GM21717 (cell line): ENCODE measurements at regions not wholly inside any gene's neighbourhood (a gene's known extent, or its start where the extent isn't known, plus 50 kb on each side); places are given as distances from the start of the nearest gene placed in this dataset.
A peak's percentile ranks its signal among the peaks of the same experiment; 100 is the strongest.
"Not testable (repeated sequence)": the region's sequence is repeated elsewhere in the genome, so short reads cannot be mapped to it uniquely, and the experiment has no call there.

Source experiments
- ATAC-seq: cut with Tn5 transposase; IDR thresholded peaks from one replicate; pipeline ENCODE4 v1.9.1; 2021; ENCODE audit warnings: mild to moderate bottlenecking, moderate library complexity; ENCODE audit not compliant: unreplicated experiment

GRCh38 chr1:55310505-55310971, 95.4 kb upstream of the USP24 start:
- ATAC-seq = no peak

DNA sequence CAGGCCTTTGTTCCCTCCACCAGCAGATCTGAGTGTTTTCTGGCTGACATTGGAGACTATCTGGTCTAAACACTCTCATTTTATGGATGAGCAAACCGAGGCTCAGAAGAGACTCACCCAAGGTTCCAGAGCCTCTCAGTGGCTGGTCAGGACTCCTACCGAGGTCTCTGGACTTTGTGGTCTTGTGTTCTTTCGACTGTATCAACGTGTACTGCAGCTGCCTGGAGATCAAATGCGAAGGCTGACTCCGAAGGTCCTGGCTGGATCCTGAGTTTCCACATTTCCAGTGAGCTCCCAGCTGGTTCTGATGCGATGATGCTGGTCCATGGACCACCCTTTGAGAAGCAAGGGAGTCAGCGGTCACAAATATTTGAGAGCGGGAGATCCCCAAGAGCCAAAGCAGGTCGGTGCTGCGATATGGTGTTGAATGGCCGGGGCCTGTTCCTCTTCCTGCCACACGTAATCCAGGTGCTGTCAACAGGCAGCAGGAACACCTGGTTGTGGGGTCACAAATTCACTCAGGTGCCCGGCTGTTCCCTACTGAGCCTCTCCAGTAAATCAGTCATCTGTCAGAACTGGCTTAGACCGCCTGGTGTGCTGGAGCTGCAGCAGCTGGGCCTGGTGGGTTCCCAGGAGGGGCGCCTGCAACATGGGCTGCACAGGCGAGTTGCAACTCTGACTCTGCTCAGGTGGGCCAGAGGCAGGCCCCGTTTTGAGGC, 94.8 kb upstream of the USP24 start:
- no peak for ATAC-seq

DNA sequence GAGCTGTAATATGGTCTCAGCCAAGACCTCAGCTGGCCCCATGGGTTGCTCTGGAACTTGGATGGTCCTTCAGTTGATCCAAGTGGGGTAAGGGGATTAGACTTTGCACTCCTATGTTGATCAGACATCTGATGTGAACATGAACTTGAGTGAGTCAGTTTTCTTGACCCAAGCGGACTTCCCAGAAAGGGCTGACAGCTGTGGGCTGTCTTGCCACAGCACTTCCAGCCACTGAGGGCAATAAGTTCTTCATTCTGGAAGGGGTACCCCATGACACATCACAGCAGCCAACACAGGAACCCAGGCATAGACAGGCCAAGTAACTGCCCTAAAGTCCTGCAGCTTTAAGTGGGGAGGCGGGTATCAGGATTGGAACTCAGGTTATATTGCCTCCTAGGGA, 93.9 kb upstream of the USP24 start:
- no peak for ATAC-seq

GRCh38 chr1:55305735-55306134, 90.6 kb upstream of the USP24 start:
- ATAC-seq = no peak

- no peak for ATAC-seq
These were observed 89.1 kb upstream of the USP24 start for GRCh38 chr1:55304229-55304740.

DNA sequence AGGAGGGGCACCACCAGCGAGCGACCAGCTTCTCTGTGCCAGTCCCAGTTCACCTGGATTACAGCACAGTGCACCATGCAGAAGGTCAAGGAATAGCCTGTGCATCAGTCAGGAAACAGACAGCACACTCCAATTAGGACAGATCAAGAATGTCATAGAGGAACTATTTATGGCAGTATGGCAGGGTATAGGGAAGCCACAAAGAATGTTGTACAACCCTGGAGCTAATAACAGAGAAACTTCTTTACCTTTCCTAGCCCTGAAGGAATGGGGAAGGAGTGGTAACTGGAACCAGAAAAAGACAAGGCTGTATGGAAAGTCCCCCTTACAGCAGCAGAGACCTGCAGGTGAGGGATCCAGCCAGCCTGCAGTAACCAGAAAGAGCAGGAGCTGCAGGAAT, 87.8 kb upstream of the USP24 start:
- no peak for ATAC-seq

GRCh38 chr1:55301912-55302311, 86.7 kb upstream of the USP24 start:
- ATAC-seq = no peak

DNA sequence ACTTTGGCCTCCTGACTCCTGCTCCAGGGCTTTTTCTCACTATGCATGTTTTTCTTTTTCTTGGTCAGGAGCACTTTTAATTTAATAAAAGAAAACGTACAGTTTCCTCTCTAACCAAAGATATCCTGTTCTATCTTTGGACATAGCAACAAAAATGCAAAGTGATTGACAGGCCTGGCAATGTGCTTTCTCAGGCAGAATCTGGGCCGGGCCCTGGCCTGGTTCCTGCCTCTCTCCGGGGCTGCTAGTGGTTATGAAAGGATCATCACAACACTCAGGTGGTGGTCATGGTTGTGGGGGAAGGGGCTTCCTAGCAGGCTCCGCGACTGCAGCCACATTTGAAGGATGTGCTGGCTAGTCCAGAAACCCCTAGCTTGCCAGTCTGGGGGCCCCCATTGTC, 85.8 kb upstream of the USP24 start:
- ATAC-seq = no peak

- no peak for ATAC-seq
These were observed 83.2 kb upstream of the USP24 start for GRCh38 chr1:55298167-55298894.

GRCh38 chr1:55296247-55296646, 81.1 kb upstream of the USP24 start:
- ATAC-seq = not testable (repeated sequence)

GRCh38 chr1:55289614-55290013, 74.5 kb upstream of the USP24 start:
- no peak for ATAC-seq

DNA sequence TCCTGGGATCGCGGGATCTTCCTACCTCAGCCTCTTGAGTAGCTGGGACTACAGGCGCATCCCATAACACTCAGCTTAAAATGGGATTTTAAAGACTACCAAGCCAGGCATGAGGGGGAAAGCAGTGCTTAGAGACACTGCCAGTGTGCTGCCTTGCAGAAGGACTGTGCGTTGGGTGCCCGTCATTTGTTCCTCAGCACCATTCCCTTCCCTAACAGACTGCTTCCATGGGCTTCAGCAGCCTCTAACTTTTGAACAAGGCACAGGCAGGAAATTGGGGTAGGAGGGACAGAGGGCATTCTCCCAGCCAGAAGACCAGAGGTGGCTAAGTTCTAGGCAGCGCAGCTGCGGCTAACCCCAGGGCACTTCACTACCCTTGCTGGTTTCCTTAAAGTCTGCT, 73.9 kb upstream of the USP24 start:
- no peak for ATAC-seq

DNA sequence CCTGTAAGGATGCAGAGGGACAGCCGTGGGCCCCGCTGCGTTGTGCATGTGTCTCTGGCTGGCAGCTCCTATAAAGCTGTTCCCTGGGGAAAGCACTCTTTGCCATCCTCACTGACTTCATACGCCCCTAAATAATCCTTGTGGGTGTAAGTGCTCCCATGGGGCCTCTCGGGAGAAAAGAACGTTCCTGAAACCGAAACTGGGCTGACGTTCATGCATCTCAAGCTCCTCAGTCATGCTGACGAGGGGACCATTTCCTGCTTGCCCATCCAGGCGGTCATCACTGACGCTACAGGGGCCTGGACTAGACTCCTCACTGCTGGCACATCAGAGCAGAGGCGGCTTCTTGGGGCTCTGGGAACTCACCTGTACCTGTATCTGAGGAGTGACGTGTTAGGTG, 73.1 kb upstream of the USP24 start:
- peak; percentile 89 for ATAC-seq

GRCh38 chr1:55287723-55288122, 72.6 kb upstream of the USP24 start:
- ATAC-seq = peak; percentile 15

DNA sequence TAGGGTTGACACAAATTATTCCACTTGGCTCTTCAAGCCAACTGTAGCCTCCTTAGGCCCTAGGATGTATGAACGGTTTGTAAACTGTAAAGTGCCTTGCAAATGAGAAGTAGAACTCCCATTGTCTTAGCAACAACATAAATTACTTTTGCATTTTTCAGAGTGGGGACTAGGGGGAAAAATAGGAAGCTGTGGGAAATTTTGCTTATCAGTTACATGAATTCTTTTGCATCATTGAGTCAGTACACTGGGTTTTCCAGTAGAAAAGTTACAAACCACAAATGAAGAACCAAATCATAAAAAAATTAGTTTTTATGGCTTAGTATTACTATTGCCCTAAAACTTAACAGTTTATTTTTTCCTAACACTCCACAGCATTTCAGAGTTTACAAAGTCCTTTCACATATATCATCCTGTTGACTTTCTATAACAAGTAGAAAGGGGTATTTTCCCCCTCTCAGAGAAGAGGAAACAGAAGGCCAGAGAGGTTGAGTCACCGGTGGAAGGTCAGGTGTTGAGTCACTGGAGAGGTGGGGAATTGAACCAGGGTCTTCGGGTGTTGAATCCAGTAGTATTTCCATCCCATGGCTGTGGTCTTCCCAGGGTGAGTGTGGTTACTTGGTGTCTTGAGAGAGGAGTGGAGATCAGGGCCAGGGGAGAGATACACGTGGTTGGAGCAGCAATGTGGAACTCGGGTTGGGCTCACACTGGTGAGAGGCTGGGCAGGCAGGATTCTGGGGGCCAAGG, 71.9 kb upstream of the USP24 start:
- ATAC-seq = no peak

DNA sequence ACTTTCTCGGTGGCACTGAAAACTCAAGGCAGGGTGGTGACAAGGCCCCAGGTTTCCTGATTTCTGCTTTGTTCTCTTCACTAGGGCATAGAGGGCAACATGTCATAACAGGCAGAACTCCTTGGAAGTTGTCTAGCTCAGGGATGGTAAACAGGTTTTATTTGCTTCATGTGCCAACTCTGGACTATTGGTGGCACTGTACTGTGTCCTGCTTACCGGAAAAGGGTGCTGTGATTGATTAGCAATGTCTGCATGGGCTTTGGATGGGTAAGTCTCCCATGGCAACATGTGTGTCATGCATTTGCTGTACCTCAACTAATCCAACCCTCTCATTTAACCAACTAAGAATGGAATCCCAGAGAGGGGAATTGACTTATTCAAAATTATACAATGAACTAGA, 70.7 kb upstream of the USP24 start:
- ATAC-seq = no peak

DNA sequence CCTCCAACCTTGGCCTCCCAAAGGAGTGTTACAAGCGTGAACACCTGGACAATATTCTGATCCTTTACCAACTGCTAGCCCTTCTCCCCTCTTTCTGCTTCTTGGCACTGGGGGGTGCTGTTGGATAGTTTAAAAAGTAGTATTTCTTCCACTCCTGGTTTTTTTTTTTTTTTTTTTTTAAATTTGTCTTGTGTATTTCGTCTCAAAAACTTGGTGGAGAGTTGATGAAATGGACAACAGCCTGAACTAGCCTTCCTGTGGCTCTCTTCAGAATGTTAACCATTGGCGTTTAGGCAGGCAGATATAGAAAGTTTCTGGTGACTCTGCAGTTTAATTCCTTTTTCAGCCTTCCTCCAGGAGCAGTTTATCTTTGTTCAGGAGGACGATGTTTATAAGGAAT, 69.7 kb upstream of the USP24 start:
- ATAC-seq = no peak

DNA sequence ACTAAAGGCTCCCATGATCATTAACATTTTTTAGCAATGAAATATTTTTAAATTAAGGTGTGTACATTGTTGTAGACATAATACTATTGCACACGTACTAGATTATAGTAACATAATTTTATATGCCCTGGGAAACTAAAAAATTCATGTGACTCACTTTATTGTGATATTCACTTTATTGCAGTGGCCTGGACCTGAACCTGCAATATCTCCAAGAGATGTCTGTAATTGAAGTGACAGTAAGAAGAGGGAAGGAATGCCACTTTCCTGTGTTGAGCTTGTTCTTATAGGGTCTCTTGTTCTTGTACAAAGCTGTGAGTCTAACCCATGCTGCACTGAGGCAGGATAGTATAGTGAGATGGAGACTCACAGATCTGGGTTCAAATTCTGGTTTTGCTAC, 66.9 kb upstream of the USP24 start:
- no peak for ATAC-seq

DNA sequence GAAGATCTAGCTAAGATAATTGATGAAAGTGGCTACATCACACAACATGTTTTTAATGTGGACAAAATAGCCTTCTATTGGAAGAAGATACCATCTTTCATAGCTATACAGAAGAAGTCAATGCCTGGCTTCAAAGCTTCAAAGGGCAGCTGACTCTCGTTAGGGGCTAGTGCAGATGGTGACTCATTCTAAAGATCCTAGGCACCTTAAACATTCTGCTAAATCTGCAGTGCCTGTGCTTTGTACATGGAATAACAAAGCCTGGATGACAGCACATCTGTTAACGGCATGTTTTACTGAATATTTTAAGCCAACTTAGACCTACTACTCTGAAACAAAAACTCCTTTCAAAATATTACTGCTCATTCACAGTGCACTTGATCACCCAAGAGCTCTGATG, 65.6 kb upstream of the USP24 start:
- no peak for ATAC-seq

- ATAC-seq = no peak
These were observed 64.5 kb upstream of the USP24 start for GRCh38 chr1:55279627-55280026.

DNA sequence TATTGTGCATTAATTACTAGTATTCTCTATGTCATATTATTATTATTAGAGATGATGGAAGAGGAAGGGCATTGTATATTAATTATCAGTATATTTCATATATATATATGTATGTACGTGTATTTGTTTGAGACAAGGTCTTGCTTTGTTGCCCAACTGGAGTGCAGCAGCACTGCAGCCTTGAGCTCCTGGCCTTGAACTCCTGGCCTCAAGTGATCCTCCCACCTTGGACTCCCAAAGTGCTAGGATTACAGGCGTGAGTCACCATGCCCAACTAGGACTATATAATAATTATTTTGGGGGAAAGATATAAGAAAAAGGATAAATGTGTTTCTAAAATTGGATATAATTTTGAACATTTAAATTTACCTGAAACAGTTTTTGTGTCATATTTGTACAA, 63.2 kb upstream of the USP24 start:
- ATAC-seq = no peak
